ENCODE measurements at regions not wholly inside any gene's neighbourhood (a gene's known extent, or its start where the extent isn't known, plus 50 kb on each side); places are given as distances from the start of the nearest gene placed in this dataset.

GRCh38 chr5:123786411-123786810 is 274.4 kb downstream of the CSNK1G3 start:
- H3K27ac ChIP-seq (ENCODE audit: low read depth, low read length): no peak overlapping the region
- WGBS: 96% methylated on average over 5 of the region's 5 CpGs
- H3K9ac ChIP-seq (ENCODE audit: low read depth, low read length): no peak overlapping the region
- peaks cover 14% of the 10 kb centered on the region for H3K4me1 ChIP-seq (ENCODE audit: insufficient read depth, low read length)
- no peaks in the 10 kb centered on the region for H3K36me3 ChIP-seq (ENCODE audit: insufficient read depth, low read length)
- H3K9me3 ChIP-seq (ENCODE audit: insufficient read depth, low read depth, low read length): peaks cover 21% of the 10 kb centered on the region
- H3K27me3 ChIP-seq (ENCODE audit: insufficient read depth, low read length): no peaks in the 10 kb centered on the region
- no peak overlapping the region for H3K4me3 ChIP-seq (ENCODE audit: low read length)

GRCh38 chr5:123785162-123786071 is 273.4 kb downstream of the CSNK1G3 start:
- Histone ChIP-seq H3K9me3 (ENCODE audit: insufficient read depth, low read depth, low read length) (peaks cover 19% of the 10 kb centered on the region), H3K36me3 (ENCODE audit: insufficient read depth, low read length) (no peaks in the 10 kb centered on the region), H3K4me1 (ENCODE audit: insufficient read depth, low read length) (peaks cover 14% of the 10 kb centered on the region), H3K27me3 (ENCODE audit: insufficient read depth, low read length) (no peaks in the 10 kb centered on the region), H3K9ac (ENCODE audit: low read depth, low read length) (no peak overlapping the region), H3K4me3 (ENCODE audit: low read length) (no peak overlapping the region), H3K27ac (ENCODE audit: low read depth, low read length) (no peak overlapping the region)
- WGBS: 70% methylated on average over 5 of the region's 5 CpGs

GRCh38 chr5:123783421-123783820 is 271.4 kb downstream of the CSNK1G3 start:
- Histone ChIP-seq H3K9me3 (ENCODE audit: insufficient read depth, low read depth, low read length) (peaks cover 2% of the 10 kb centered on the region; the same call in 1 of the 2 replicates), H3K4me3 (ENCODE audit: low read length) (no peak overlapping the region), H3K36me3 (ENCODE audit: insufficient read depth, low read length) (no peaks in the 10 kb centered on the region), H3K27ac (ENCODE audit: low read depth, low read length) (no peak overlapping the region), H3K27me3 (ENCODE audit: insufficient read depth, low read length) (no peaks in the 10 kb centered on the region), H3K4me1 (ENCODE audit: insufficient read depth, low read length) (peaks cover 14% of the 10 kb centered on the region), H3K9ac (ENCODE audit: low read depth, low read length) (no peak overlapping the region)
- 100% methylated on average over 1 of the region's 1 CpG for WGBS

GRCh38 chr5:123778641-123779040 is 266.7 kb downstream of the CSNK1G3 start:
- no peaks in the 10 kb centered on the region for H3K9me3 ChIP-seq (ENCODE audit: insufficient read depth, low read depth, low read length)
- H3K9ac ChIP-seq (ENCODE audit: low read depth, low read length): no peak overlapping the region
- no peaks in the 10 kb centered on the region for H3K4me1 ChIP-seq (ENCODE audit: insufficient read depth, low read length)
- no peak overlapping the region for H3K4me3 ChIP-seq (ENCODE audit: low read length)
- 95% methylated on average over 7 of the region's 7 CpGs for WGBS
- no peak overlapping the region for H3K27ac ChIP-seq (ENCODE audit: low read depth, low read length)
- H3K27me3 ChIP-seq (ENCODE audit: insufficient read depth, low read length): no peaks in the 10 kb centered on the region
- no peaks in the 10 kb centered on the region for H3K36me3 ChIP-seq (ENCODE audit: insufficient read depth, low read length)

GRCh38 chr5:123776761-123777160 is 264.8 kb downstream of the CSNK1G3 start:
- H3K36me3 ChIP-seq (ENCODE audit: insufficient read depth, low read length): no peaks in the 10 kb centered on the region
- no peak overlapping the region for H3K9ac ChIP-seq (ENCODE audit: low read depth, low read length)
- peaks cover 11% of the 10 kb centered on the region for H3K9me3 ChIP-seq (ENCODE audit: insufficient read depth, low read depth, low read length)
- H3K4me3 ChIP-seq (ENCODE audit: low read length): no peak overlapping the region
- H3K4me1 ChIP-seq (ENCODE audit: insufficient read depth, low read length): no peaks in the 10 kb centered on the region
- no peak overlapping the region for H3K27ac ChIP-seq (ENCODE audit: low read depth, low read length)
- H3K27me3 ChIP-seq (ENCODE audit: insufficient read depth, low read length): no peaks in the 10 kb centered on the region

GRCh38 chr5:123771715-123772114 is 259.7 kb downstream of the CSNK1G3 start:
- Histone ChIP-seq H3K9me3 (ENCODE audit: insufficient read depth, low read depth, low read length) (peaks cover 29% of the 10 kb centered on the region), H3K4me3 (ENCODE audit: low read length) (no peak overlapping the region), H3K4me1 (ENCODE audit: insufficient read depth, low read length) (no peaks in the 10 kb centered on the region), H3K36me3 (ENCODE audit: insufficient read depth, low read length) (no peaks in the 10 kb centered on the region), H3K27ac (ENCODE audit: low read depth, low read length) (no peak overlapping the region), H3K9ac (ENCODE audit: low read depth, low read length) (no peak overlapping the region), H3K27me3 (ENCODE audit: insufficient read depth, low read length) (no peaks in the 10 kb centered on the region)

- H3K4me1 ChIP-seq (ENCODE audit: insufficient read depth, low read length): no peaks in the 10 kb centered on the region
- H3K9ac ChIP-seq (ENCODE audit: low read depth, low read length): no peak overlapping the region
These were observed 251.2 kb downstream of the CSNK1G3 start for GRCh38 chr5:123763201-123763600.

GRCh38 chr5:123756816-123757215 is 244.8 kb downstream of the CSNK1G3 start:
- H3K27ac ChIP-seq (ENCODE audit: low read depth, low read length): no peak overlapping the region

More at GRCh38 chr5:123763201-123763600, 251.2 kb downstream of the CSNK1G3 start:
- peaks cover 2% of the 10 kb centered on the region for H3K9me3 ChIP-seq (ENCODE audit: insufficient read depth, low read depth, low read length)
- WGBS: 98% methylated on average over 2 of the region's 2 CpGs
- no peak overlapping the region for H3K4me3 ChIP-seq (ENCODE audit: low read length)
- H3K27me3 ChIP-seq (ENCODE audit: insufficient read depth, low read length): no peaks in the 10 kb centered on the region
- H3K36me3 ChIP-seq (ENCODE audit: insufficient read depth, low read length): no peaks in the 10 kb centered on the region
- H3K27ac ChIP-seq (ENCODE audit: low read depth, low read length): no peak overlapping the region

GRCh38 chr5:123756318-123756665 is 244.3 kb downstream of the CSNK1G3 start:
- Histone ChIP-seq H3K9me3 (ENCODE audit: insufficient read depth, low read depth, low read length) (peaks cover 2% of the 10 kb centered on the region), H3K36me3 (ENCODE audit: insufficient read depth, low read length) (no peaks in the 10 kb centered on the region), H3K4me1 (ENCODE audit: insufficient read depth, low read length) (peaks cover 26% of the 10 kb centered on the region), H3K27ac (ENCODE audit: low read depth, low read length) (no peak overlapping the region), H3K27me3 (ENCODE audit: insufficient read depth, low read length) (no peaks in the 10 kb centered on the region), H3K4me3 (ENCODE audit: low read length) (no peak overlapping the region), H3K9ac (ENCODE audit: low read depth, low read length) (no peak overlapping the region)
- WGBS: 63% methylated on average over 2 of the region's 2 CpGs

More at GRCh38 chr5:123756816-123757215, 244.8 kb downstream of the CSNK1G3 start:
- Histone ChIP-seq H3K4me1 (ENCODE audit: insufficient read depth, low read length) (peaks cover 26% of the 10 kb centered on the region), H3K4me3 (ENCODE audit: low read length) (no peak overlapping the region), H3K9me3 (ENCODE audit: insufficient read depth, low read depth, low read length) (peaks cover 2% of the 10 kb centered on the region), H3K27me3 (ENCODE audit: insufficient read depth, low read length) (no peaks in the 10 kb centered on the region), H3K36me3 (ENCODE audit: insufficient read depth, low read length) (no peaks in the 10 kb centered on the region), H3K9ac (ENCODE audit: low read depth, low read length) (no peak overlapping the region)

GRCh38 chr5:123755653-123756317 is 243.8 kb downstream of the CSNK1G3 start:
- WGBS: 66% methylated on average over 3 of the region's 5 CpGs
- Histone ChIP-seq H3K4me3 (ENCODE audit: low read length) (no peak overlapping the region), H3K27ac (ENCODE audit: low read depth, low read length) (no peak overlapping the region), H3K36me3 (ENCODE audit: insufficient read depth, low read length) (no peaks in the 10 kb centered on the region), H3K4me1 (ENCODE audit: insufficient read depth, low read length) (peaks cover 26% of the 10 kb centered on the region), H3K9ac (ENCODE audit: low read depth, low read length) (no peak overlapping the region), H3K9me3 (ENCODE audit: insufficient read depth, low read depth, low read length) (peaks cover 2% of the 10 kb centered on the region), H3K27me3 (ENCODE audit: insufficient read depth, low read length) (no peaks in the 10 kb centered on the region)

GRCh38 chr5:123754908-123755307 is 242.9 kb downstream of the CSNK1G3 start:
- Histone ChIP-seq H3K27ac (ENCODE audit: low read depth, low read length) (no peak overlapping the region), H3K9me3 (ENCODE audit: insufficient read depth, low read depth, low read length) (peaks cover 2% of the 10 kb centered on the region), H3K4me1 (ENCODE audit: insufficient read depth, low read length) (peaks cover 26% of the 10 kb centered on the region), H3K36me3 (ENCODE audit: insufficient read depth, low read length) (no peaks in the 10 kb centered on the region), H3K9ac (ENCODE audit: low read depth, low read length) (no peak overlapping the region), H3K4me3 (ENCODE audit: low read length) (no peak overlapping the region), H3K27me3 (ENCODE audit: insufficient read depth, low read length) (no peaks in the 10 kb centered on the region)
- WGBS: 54% methylated on average over 3 of the region's 3 CpGs

Measured in HUES64 (cell line).